ENCODE measurements at regions not wholly inside any gene's neighbourhood (a gene's known extent, or its start where the extent isn't known, plus 50 kb on each side); places are given as distances from the start of the nearest gene placed in this dataset.

GRCh38 chr20:54716174-54716747 is 240.9 kb downstream of the DOK5 start:
- DNase-seq = no peak

GRCh38 chr20:54714817-54715216 is 239.4 kb downstream of the DOK5 start:
- DNase-seq = no peak

GRCh38 chr20:54713727-54714126 is 238.3 kb downstream of the DOK5 start:
- no peak for DNase-seq

- no peak for DNase-seq
Measured at GRCh38 chr20:54711071-54711470, 235.7 kb downstream of the DOK5 start.

- no peak for DNase-seq
Measured at GRCh38 chr20:54710341-54710740, 234.9 kb downstream of the DOK5 start.

GRCh38 chr20:54708229-54708628 is 232.8 kb downstream of the DOK5 start:
- no peak for DNase-seq

- no peak for DNase-seq
Measured at GRCh38 chr20:54707801-54708200, 232.4 kb downstream of the DOK5 start.

- no peak for DNase-seq
Measured at GRCh38 chr20:54706581-54706980, 231.2 kb downstream of the DOK5 start.

- no peak for DNase-seq
Measured at GRCh38 chr20:54704032-54704635, 228.7 kb downstream of the DOK5 start.

All from hindlimb muscle (tissue), 1 donor.